HL-60 (cell line): ENCODE measurements at regions not wholly inside any gene's neighbourhood (a gene's known extent, or its start where the extent isn't known, plus 50 kb on each side); places are given as distances from the start of the nearest gene placed in this dataset.

Source experiments
- CTCF ChIP-seq: IDR thresholded peaks from one replicate; pipeline ENCODE4 v1.5.1; 2011; ENCODE audit warnings: low read length, control low read depth, inconsistent platforms; ENCODE audit not compliant: insufficient read depth
- GABPA ChIP-seq: IDR thresholded peaks from 2 replicates; pipeline ENCODE4 v1.6.1; 2012; ENCODE audit warnings: low read depth
- REST ChIP-seq: IDR thresholded peaks from 2 replicates; pipeline ENCODE4 v1.6.1; 2012; ENCODE audit warnings: low read depth; ENCODE audit not compliant: insufficient replicate concordance

DNA sequence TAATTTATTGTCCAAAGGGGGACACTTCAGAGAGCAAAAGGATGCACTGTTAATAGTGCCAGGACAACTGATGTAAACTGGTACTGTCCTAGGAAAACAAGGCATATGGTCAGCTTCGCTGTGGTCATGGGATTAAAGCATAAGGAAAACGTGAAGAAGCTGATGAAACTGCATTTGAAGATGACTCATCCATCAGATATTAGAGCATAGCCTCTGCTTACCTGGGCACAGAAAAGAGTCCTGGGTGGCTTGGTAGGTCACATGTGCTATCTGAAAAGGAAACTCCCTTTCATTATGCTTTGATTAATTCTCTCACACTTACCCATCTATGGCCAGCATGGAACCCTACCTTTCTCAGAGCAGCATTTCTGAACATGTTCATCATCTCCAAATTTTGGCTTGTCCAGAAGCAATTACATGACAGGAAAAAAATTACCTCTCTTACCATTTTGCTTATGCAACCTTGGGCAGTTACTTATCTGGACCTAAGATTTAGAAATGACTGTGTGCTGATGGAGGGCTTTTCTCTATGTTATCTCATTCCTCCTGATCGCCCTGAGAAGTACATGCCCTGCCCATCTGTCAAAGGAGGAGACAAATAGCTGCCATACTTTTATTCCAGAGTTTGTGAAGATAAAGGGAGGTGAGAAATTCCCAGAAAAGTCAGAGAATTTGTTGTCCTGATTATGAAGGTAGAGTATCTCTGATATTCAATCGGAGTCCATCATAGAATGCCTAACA lies 275.3 kb upstream of the SLC14A2 start:
- TF ChIP-seq REST (no peak), GABPA (no peak), CTCF (no peak)
